ENCODE measurements at regions not wholly inside any gene's neighbourhood (a gene's known extent, or its start where the extent isn't known, plus 50 kb on each side); places are given as distances from the start of the nearest gene placed in this dataset.

- no peaks in the 10 kb centered on the region for H3K36me3 ChIP-seq (ENCODE audit: control insufficient read depth in 2 of 2, extremely low read depth in 1 of 2, insufficient read depth in 2 of 2, low read length in 2 of 2)
- no peak overlapping the region for H3K9ac ChIP-seq (replicated peaks; ENCODE audit: extremely low read depth, insufficient read depth, low read length)
- H3K9me3 ChIP-seq (replicated peaks; ENCODE audit: control insufficient read depth, insufficient read depth, low read length): no peaks in the 10 kb centered on the region
- H3K27ac ChIP-seq (ENCODE audit: insufficient read depth, low read depth, low read length): no peak overlapping the region
- POLR2A ChIA-PET: no interaction called here
- TF ChIP-seq MAX (IDR thresholded peaks at IDR 0.05; ENCODE audit: insufficient read depth, insufficient read length): no peak
- no peak for TF ChIP-seq GATA2 (IDR thresholded peaks at IDR 0.05; ENCODE audit: insufficient read depth, insufficient read length, low read depth, low read length)
- no peak for TF ChIP-seq POLR2AphosphoS5 (IDR thresholded peaks at IDR 0.05; ENCODE audit: insufficient read depth, low read depth, low read length)
- TF ChIP-seq FOS (IDR thresholded peaks at IDR 0.05; ENCODE audit: borderline replicate concordance, insufficient read depth, low read length): no peak
- no peak for TF ChIP-seq EZH2 (IDR thresholded peaks at IDR 0.05; ENCODE audit: borderline replicate concordance, low read depth, low read length, severe bottlenecking)
- no peak for TF ChIP-seq JUN (IDR thresholded peaks at IDR 0.05; ENCODE audit: borderline replicate concordance, insufficient read depth, insufficient read length, low read depth)
- no peak for TF ChIP-seq POLR2A (IDR thresholded peaks at IDR 0.05; ENCODE audit: low read depth, low read length)
- FAIRE-seq (no peak), DNase-seq (ENCODE audit: low read depth, low spot score) (no peak)
- H3K27me3 ChIP-seq (ENCODE audit: control insufficient read depth in 2 of 2, insufficient read depth in 2 of 2, low read length in 2 of 2): no peaks in the 10 kb centered on the region
- CTCF ChIA-PET: interaction anchor here (1.7 kb wide), 1 partner anchor 9 kb away, joined by 9 read pairs; no protein-coding TSS in a partner anchor
- intact Hi-C loops (cut with micrococcal nuclease) (no loop called here), dilution Hi-C loops (cut with MboI; ENCODE audit: extremely low pct_ligation_motif_present, low sequenced_read_pairs) (no loop called here)
- no peak overlapping the region for H3K4me2 ChIP-seq (ENCODE audit: insufficient read depth, low read length)
- no TSS peak for BruUV-seq (replicated peaks)
- no peaks in the 10 kb centered on the region for H3K9me1 ChIP-seq (replicated peaks; ENCODE audit: control insufficient read depth, extremely low read depth, insufficient read depth, low read length)
- no peaks in the 10 kb centered on the region for H3K79me2 ChIP-seq (ENCODE audit: control insufficient read depth, insufficient read depth, low read length)
- no peaks in the 10 kb centered on the region for H3K4me1 ChIP-seq (ENCODE audit: control insufficient read depth, extremely low read depth, insufficient read depth, low read length)
- no peak overlapping the region for H3K4me3 ChIP-seq (replicated peaks in 1 of 3; ENCODE audit: insufficient read depth in 1 of 3, low read depth in 1 of 3, low read length in 3 of 3)
- no peak overlapping the region for H2AFZ ChIP-seq (ENCODE audit: low read depth, low read length)
- no peaks in the 10 kb centered on the region for H4K20me1 ChIP-seq (replicated peaks; ENCODE audit: control insufficient read depth, extremely low read depth, insufficient read depth, low read length)
These were observed 402.1 kb upstream of the B3GALT2 start for GRCh38 chr1:193588311-193589082.
